ENCODE measurements at regions not wholly inside any gene's neighbourhood (a gene's known extent, or its start where the extent isn't known, plus 50 kb on each side); places are given as distances from the start of the nearest gene placed in this dataset.

GRCh38 chr21:18723171-18723570, 319.6 kb upstream of the TMPRSS15 start:
- TF ChIP-seq CTCF (IDR thresholded peaks at IDR 0.05) (no peak), POLR2A (IDR thresholded peaks at IDR 0.05) (no peak), POLR2AphosphoS5 (IDR thresholded peaks at IDR 0.05) (no peak), EP300 (IDR thresholded peaks at IDR 0.05) (no peak)
